Type B pancreatic cell (in vitro differentiated cells): ENCODE measurements at regions not wholly inside any gene's neighbourhood (a gene's known extent, or its start where the extent isn't known, plus 50 kb on each side); places are given as distances from the start of the nearest gene placed in this dataset.

ENCODE experiments used
- DNase-seq: peaks from one replicate; pipeline ENCODE4 v3.0.0; 2021; ENCODE audit warnings: mixed read lengths; ENCODE audit not compliant: unreplicated experiment; ENCODE audit errors: extremely low spot score
- H3K27ac Mint-ChIP-seq: 2 replicates; pipeline ENCODE4 v1.8.0; 2021; ENCODE audit warnings: mild to moderate bottlenecking, mixed read lengths
- H3K27me3 Mint-ChIP-seq: 2 replicates; pipeline ENCODE4 v1.8.0; 2021; ENCODE audit warnings: mixed read lengths
- H3K36me3 Mint-ChIP-seq: 2 replicates; pipeline ENCODE4 v1.8.0; 2021; ENCODE audit warnings: mixed read lengths
- H3K4me1 Mint-ChIP-seq: one replicate; pipeline ENCODE4 v1.8.0; 2021; ENCODE audit warnings: mixed read lengths; ENCODE audit not compliant: unreplicated experiment
- H3K4me3 Mint-ChIP-seq: 2 replicates; pipeline ENCODE4 v1.8.0; 2021; ENCODE audit warnings: mild to moderate bottlenecking, mixed read lengths
- H3K9me3 Mint-ChIP-seq: 2 replicates; pipeline ENCODE4 v1.8.0; 2021; ENCODE audit warnings: mixed read lengths
- CTCF ChIP-seq: fragments of 200-600 bp; sonication (generic); conservative IDR thresholded peaks from 2 replicates; pipeline ENCODE4 v1.5.0; 2021; ENCODE audit warnings: antibody characterized with exemption, mild to moderate bottlenecking

- no peak overlapping the region for H3K27ac Mint-ChIP-seq
- no peaks in the 10 kb centered on the region for H3K4me1 Mint-ChIP-seq
- H3K9me3 Mint-ChIP-seq, result no peaks in the 10 kb centered on the region
- H3K36me3 Mint-ChIP-seq, result no peaks in the 10 kb centered on the region
- no peak for DNase-seq
- H3K27me3 Mint-ChIP-seq, result peaks cover 49% of the 10 kb centered on the region
- no peak for TF ChIP-seq CTCF
- no peak overlapping the region for H3K4me3 Mint-ChIP-seq
Measured at GRCh38 chr20:4600308-4601014, 85.8 kb upstream of the PRNP start.

GRCh38 chr20:4597215-4597614 is 89.0 kb upstream of the PRNP start:
- TF ChIP-seq CTCF, result no peak
- peaks cover 5% of the 10 kb centered on the region for H3K4me1 Mint-ChIP-seq
- H3K36me3 Mint-ChIP-seq, result no peaks in the 10 kb centered on the region
- H3K27me3 Mint-ChIP-seq, result peaks cover 58% of the 10 kb centered on the region
- no peak overlapping the region for H3K4me3 Mint-ChIP-seq
- H3K27ac Mint-ChIP-seq, result no peak overlapping the region
- no peaks in the 10 kb centered on the region for H3K9me3 Mint-ChIP-seq
- DNase-seq, result no peak

GRCh38 chr20:4593149-4593525 is 93.1 kb upstream of the PRNP start:
- no peaks in the 10 kb centered on the region for H3K9me3 Mint-ChIP-seq
- no peak for DNase-seq
- H3K27ac Mint-ChIP-seq, result peak overlapping the region; percentile 43
- peak overlapping the region; percentile 75 for H3K4me3 Mint-ChIP-seq
- H3K4me1 Mint-ChIP-seq, result peaks cover 5% of the 10 kb centered on the region
- TF ChIP-seq CTCF, result no peak
- peaks cover 52% of the 10 kb centered on the region for H3K27me3 Mint-ChIP-seq
- no peaks in the 10 kb centered on the region for H3K36me3 Mint-ChIP-seq

DNA sequence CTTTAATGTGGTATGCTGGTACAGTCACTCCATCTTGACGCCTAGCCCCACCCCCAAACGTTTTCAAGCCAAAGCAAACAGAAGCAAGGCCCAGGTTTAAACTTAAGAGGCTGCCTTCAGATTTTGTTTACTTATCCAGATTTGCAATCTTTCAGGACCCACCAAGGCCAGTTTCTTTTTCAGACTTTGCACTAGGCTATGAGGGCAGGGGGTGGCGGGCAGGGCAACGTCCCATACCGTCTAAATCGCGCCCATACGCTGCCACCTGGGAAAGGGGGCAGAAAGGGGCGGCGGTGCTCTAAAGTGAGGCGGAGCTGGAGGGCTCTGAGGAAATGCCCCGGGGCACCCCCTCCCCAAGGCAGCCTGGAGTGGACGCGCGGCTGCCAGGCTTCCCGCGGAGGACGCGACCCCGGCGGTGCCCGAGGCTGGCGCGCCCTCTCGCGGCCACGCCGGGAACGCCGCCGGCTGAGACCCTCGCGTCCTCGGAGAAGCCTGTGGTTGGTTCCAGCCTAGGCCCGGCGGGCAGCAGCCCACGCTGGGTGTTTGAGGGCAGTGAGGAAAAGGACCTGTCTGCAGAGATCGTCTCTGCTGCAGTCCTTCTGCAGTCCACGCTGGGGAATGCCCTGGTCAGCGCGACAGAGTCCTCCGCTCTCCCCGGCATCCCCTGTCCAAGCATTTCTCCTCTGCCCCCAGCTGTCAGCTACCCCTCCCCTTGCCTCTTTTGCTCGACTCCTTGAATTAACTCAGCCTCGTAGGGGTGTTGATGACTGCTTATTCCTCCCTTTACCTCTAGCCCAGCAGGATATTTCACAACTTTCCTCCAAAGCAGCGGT is 93.7 kb upstream of the PRNP start:
- Mint-ChIP-seq H3K4me1 (peaks cover 5% of the 10 kb centered on the region), H3K27me3 (peaks cover 50% of the 10 kb centered on the region), H3K4me3 (peak overlapping the region; percentile 75), H3K36me3 (no peaks in the 10 kb centered on the region), H3K27ac (peak overlapping the region; percentile 43), H3K9me3 (no peaks in the 10 kb centered on the region)
- peak; percentile 83 for DNase-seq
- peak; percentile 98 for TF ChIP-seq CTCF

GRCh38 chr20:4591975-4592315 is 94.3 kb upstream of the PRNP start:
- no peak overlapping the region for H3K27ac Mint-ChIP-seq
- TF ChIP-seq CTCF, result no peak
- DNase-seq, result no peak
- H3K36me3 Mint-ChIP-seq, result no peaks in the 10 kb centered on the region
- no peaks in the 10 kb centered on the region for H3K9me3 Mint-ChIP-seq
- H3K4me3 Mint-ChIP-seq, result no peak overlapping the region
- H3K4me1 Mint-ChIP-seq, result peaks cover 5% of the 10 kb centered on the region
- peaks cover 44% of the 10 kb centered on the region for H3K27me3 Mint-ChIP-seq
